Lower leg skin (tissue), 4 donors: ENCODE measurements at regions not wholly inside any gene's neighbourhood (a gene's known extent, or its start where the extent isn't known, plus 50 kb on each side); places are given as distances from the start of the nearest gene placed in this dataset.

Experiments used
- DNase-seq, 2 donors: peaks; one replicate each; pipeline ENCODE4 v3.0.0-alpha.2; 2019; ENCODE audit warnings: low spot score in 2 of 2
- H3K4me3 ChIP-seq: fragments of 200-600 bp; sonication (generic); 2 replicates; pipeline ENCODE4 v1.5.1; 2017; ENCODE audit warnings: mild to moderate bottlenecking, low read depth; ENCODE audit not compliant: poor library complexity, severe bottlenecking
- POLR2A ChIP-seq, 2 donors: fragments of 450-650 bp; IDR thresholded peaks; one replicate each; pipeline ENCODE4 v1.6.1; 2016 to 2017; ENCODE audit warnings: antibody characterized with exemption in 2 of 2, mild to moderate bottlenecking in 1 of 2, moderate library complexity in 1 of 2
- WGBS, 2 donors: methylation state at CpG; one replicate each; pipeline ENCODE4 v1.1.5; 2018; 5-methylcytosine and 5-hydroxymethylcytosine counted together
- intact Hi-C: fragments of 100-400 bp; cut with DNase I; formaldehyde crosslinking; loops from one replicate; pipeline ENCODE4 v1.15.0; 2023; ENCODE audit warnings: low total_unique reads
- TF ChIP-seq, protein P1 (sequence below), 3 donors: fragments of 450-650 bp; IDR thresholded peaks; one replicate each; pipeline ENCODE4 v1.5.1; 2016; ENCODE audit warnings: antibody characterized with exemption in 3 of 3, mild to moderate bottlenecking in 3 of 3, moderate library complexity in 2 of 3

DNA sequence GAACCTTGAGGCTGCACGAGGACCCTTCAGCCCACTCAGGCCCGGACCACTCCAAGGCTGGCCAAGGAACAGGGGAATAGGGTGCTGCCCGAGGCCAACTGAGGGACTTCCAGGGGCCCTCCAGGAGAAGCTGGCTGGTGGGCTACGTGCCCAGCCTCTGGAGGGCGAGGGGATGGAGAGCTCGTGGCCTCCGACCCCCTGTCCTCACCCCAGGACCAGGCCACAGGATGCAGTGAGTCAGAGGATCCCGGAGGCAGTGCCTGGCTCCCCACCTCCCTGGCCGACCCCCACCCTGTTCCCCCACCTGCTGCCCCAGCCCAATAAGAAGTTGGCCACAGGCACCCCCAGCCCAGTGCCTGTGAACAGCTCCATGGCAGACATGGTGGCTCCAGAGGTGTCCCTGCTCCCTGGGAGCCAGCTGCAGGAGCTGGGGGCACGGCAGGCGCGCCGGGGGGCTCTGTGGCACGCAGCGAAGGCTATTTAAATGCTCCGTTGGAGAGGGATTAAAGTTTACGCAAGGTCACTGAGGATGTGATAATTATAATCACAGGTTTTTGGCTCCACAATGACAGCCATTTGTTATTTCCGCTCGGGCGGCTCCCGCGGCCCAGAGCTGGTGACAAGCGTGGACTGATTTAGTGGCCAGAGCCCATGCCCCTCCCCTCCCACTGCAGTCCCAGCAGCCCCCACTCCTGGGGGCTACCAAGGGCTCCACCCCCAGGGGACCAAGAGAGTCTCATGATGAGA lies 95.7 kb upstream of the NKX1-1 start:
- no peak for TF ChIP-seq POLR2A (IDR thresholded peaks at IDR 0.05)
- TF ChIP-seq, protein P1, sequence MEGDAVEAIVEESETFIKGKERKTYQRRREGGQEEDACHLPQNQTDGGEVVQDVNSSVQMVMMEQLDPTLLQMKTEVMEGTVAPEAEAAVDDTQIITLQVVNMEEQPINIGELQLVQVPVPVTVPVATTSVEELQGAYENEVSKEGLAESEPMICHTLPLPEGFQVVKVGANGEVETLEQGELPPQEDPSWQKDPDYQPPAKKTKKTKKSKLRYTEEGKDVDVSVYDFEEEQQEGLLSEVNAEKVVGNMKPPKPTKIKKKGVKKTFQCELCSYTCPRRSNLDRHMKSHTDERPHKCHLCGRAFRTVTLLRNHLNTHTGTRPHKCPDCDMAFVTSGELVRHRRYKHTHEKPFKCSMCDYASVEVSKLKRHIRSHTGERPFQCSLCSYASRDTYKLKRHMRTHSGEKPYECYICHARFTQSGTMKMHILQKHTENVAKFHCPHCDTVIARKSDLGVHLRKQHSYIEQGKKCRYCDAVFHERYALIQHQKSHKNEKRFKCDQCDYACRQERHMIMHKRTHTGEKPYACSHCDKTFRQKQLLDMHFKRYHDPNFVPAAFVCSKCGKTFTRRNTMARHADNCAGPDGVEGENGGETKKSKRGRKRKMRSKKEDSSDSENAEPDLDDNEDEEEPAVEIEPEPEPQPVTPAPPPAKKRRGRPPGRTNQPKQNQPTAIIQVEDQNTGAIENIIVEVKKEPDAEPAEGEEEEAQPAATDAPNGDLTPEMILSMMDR (IDR thresholded peaks at IDR 0.05), result no peak
- intact Hi-C loops, result no loop called here
- DNase-seq, result peak in 1 of 2 donors; percentile 62
- no peak overlapping the region for H3K4me3 ChIP-seq
- WGBS, 2 donors, result 53 to 56% methylated on average over 10 to 21 of the region's 23 CpGs

DNA sequence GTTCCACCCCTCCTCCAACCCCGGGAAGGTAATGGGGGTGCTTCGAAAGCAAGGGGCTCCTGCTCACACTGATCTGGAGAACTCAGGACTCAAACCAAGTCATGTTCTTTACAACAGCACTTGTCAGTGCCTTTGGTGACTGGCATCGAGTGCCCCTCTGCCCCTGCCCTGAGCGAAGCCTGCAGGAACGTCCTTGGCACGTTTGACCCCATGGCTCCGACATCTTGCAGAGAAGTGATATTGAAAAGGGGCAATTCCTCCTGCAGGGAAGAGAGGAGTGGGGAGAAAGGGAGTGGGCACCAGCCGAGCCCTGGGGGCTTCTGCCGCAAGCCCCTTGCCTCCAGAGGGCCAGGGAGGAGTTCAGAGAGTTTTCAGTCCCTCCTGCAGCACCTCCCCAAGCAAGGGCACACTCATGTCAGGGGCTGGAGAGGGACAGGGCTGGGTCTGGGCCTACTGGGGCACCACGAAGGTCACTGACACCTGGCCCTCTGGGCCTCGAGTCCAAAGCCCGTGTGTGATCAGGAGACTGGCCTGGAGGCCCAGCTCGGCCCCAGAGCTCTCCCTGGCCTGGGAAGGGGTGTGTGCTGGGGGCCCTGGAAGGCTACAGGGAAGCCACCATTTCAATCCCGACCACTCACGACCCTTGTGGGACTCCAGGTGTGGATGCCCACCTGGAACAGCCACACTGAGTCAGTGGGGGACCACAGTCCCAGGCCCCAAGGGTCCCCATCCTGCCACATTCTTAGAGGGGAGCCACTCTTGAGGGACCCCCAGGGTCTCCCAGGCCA lies 94.9 kb upstream of the NKX1-1 start:
- TF ChIP-seq POLR2A (IDR thresholded peaks at IDR 0.05), result no peak
- TF ChIP-seq, protein P1 (IDR thresholded peaks at IDR 0.05), result no peak
- no peak for DNase-seq
- intact Hi-C loops, result no loop called here
- WGBS, 2 donors, result 78 to 86% methylated on average over 12 to 15 of the region's 15 CpGs
- no peak overlapping the region for H3K4me3 ChIP-seq

DNA sequence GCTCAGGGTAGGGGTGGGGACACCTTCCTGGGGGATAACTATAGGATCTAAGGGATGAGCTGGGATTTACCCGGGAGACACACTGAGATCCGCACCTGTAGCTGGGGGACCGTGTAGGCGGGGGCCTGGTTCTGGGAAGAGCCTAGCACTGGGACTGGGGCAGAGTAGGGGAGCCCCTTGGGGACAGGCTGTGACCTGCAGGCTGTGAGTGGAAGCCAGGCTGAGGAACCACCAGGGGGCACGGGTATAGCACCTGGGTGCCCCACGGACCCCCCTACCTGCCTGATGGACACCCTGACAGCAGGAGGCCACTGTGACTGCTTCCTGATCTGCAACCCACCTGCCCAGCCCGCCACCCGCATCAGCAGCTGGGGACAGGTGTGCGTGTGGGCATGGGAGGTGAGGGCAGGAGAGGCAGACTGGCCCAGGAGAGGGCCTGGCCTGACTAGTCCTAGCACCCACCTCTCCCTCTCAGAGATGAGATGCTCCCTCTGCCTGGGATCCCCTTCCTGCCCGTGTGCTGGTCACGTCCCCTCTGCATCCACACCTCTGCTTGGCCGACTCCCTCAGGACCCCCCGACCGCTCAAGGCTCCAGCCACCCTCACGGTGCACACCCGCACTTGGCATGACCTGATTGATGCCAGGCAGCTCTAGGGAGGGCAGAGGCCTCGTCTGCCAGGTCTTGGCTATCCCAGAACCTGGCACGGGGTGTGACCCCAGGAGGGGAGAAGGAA lies 94.2 kb upstream of the NKX1-1 start:
- H3K4me3 ChIP-seq, result no peak overlapping the region
- WGBS, 2 donors, result 84 to 86% methylated on average over 18 of the region's 18 CpGs
- intact Hi-C loops, result no loop called here
- no peak for TF ChIP-seq POLR2A (IDR thresholded peaks at IDR 0.05)
- TF ChIP-seq, protein P1 (IDR thresholded peaks at IDR 0.05), result no peak
- no peak for DNase-seq

DNA sequence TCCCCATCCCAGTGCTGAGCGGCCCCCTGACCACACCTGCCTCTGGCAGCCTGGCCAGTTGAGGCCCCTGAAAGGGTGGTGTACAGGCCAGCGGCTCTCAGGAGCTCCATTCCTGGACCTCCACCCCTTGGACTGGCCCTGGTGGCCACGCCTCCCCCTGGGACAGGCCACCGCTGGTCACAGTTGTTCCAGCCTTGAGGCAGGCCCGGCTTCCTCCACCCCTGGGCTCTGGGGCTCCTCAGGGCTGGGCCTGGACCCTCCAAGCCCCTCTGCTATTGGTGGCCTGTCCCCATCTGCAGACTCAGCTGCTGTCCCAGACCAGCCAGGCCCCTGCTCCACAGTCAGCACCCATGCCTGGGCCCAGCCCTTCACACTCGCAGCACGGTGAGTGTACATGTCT lies 93.2 kb upstream of the NKX1-1 start:
- no peak for DNase-seq
- H3K4me3 ChIP-seq, result no peak overlapping the region
- TF ChIP-seq POLR2A (IDR thresholded peaks at IDR 0.05), result no peak
- TF ChIP-seq, protein P1 (IDR thresholded peaks at IDR 0.05), result no peak
- intact Hi-C loops, result no loop called here
- 72 to 76% methylated on average over 7 of the region's 7 CpGs for WGBS, 2 donors

DNA sequence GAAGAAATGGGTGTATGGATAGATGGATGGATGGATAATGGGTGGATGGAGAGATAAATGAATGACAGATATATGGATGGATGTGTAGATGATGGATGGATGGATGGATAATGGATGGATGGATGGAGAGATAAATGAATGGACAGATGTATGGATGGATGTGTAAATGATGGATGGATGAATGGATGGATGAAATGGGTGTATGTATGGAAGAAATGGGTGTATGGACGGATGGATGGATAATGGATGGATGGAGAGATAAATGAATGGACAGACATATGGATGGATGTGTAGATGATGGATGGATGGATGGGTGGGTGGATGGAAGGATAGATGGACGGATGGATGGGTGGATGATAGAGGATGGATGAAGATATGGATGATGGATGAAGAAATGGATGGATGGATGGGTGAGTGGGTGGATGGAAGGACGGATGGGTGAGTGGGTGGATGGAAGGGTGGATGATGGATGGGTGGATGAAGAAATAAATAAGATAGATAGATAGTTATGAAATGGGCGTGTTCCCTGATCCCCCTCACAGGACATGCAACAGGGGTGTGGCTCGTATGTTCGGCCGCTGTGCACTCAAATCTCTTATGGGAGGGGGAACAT lies 91.1 kb upstream of the NKX1-1 start:
- intact Hi-C loops, result no loop called here
- TF ChIP-seq POLR2A (IDR thresholded peaks at IDR 0.05), result no peak
- TF ChIP-seq, protein P1 (IDR thresholded peaks at IDR 0.05), result no peak
- no peak for DNase-seq
- H3K4me3 ChIP-seq, result no peak overlapping the region
- WGBS, 2 donors, result 63 to 68% methylated on average over 7 of the region's 7 CpGs
